ENCODE measurements at regions not wholly inside any gene's neighbourhood (a gene's known extent, or its start where the extent isn't known, plus 50 kb on each side); places are given as distances from the start of the nearest gene placed in this dataset.

- TF ChIP-seq CTCF (IDR thresholded peaks at IDR 0.05) (no peak), POLR2A (IDR thresholded peaks at IDR 0.05) (no peak)
Observed at GRCh38 chr6:147040121-147040910, 163.9 kb upstream of the STXBP5 start.

Data from esophagus squamous epithelium (tissue), 4 donors.